ENCODE measurements at regions not wholly inside any gene's neighbourhood (a gene's known extent, or its start where the extent isn't known, plus 50 kb on each side); places are given as distances from the start of the nearest gene placed in this dataset.

GRCh38 chr2:13197248-13197647, 480.5 kb downstream of the TRIB2 start:
- no peak for TF ChIP-seq CTCF (IDR thresholded peaks at IDR 0.05)
- no peak for TF ChIP-seq POLR2AphosphoS5 (IDR thresholded peaks at IDR 0.05)
- no peak for TF ChIP-seq POLR2A (IDR thresholded peaks at IDR 0.05)
- TF ChIP-seq EP300 (IDR thresholded peaks at IDR 0.05; ENCODE audit: low read depth), result no peak
